ENCODE measurements at regions not wholly inside any gene's neighbourhood (a gene's known extent, or its start where the extent isn't known, plus 50 kb on each side); places are given as distances from the start of the nearest gene placed in this dataset.

DNA sequence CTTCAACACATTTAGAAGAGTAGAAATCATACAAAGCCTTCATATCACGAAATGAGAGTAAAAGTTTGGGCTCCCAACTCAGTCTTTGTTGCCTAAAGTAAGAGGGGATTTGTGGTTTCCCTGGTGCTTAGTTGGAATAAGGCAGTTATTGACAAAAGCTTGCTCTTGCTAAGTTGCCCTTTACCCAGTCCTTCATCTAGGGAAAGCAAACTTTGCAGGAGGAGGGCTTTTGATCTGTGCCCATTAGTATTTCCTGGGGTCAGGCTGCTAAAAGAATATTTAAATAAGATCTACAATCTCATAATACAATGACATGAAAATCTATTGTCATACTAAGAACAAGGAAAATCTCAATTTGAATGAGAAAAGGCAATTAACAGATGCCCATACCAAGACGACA is 84.1 kb upstream of the ACO1 start:
- Histone ChIP-seq H3K27ac (ENCODE audit: extremely low read depth, low read depth, low read length) (no peak overlapping the region), H3K4me3 (no peak overlapping the region), H3K27me3 (ENCODE audit: control insufficient read depth in 2 of 2, insufficient read depth in 2 of 2, low read length in 2 of 2) (no peaks in the 10 kb centered on the region), H3K9me1 (ENCODE audit: control insufficient read depth, insufficient read depth, low read length) (no peaks in the 10 kb centered on the region), H3K36me3 (ENCODE audit: control insufficient read depth, insufficient read depth, low read length) (no peaks in the 10 kb centered on the region), H3K79me2 (ENCODE audit: control insufficient read depth, insufficient read depth, low read length) (no peaks in the 10 kb centered on the region), H3K9ac (ENCODE audit: insufficient read depth in 1 of 2, low read depth in 2 of 2, low read length in 2 of 2) (no peak overlapping the region), H4K20me1 (replicated peaks; ENCODE audit: control insufficient read depth, insufficient read depth, low read length) (no peaks in the 10 kb centered on the region), H3K9me3 (replicated peaks; ENCODE audit: control insufficient read depth, insufficient read depth, low read depth, low read length) (no peaks in the 10 kb centered on the region), H3K4me2 (ENCODE audit: insufficient read depth, low read length) (no peak overlapping the region), H3K4me1 (replicated peaks in 1 of 2; ENCODE audit: control insufficient read depth in 2 of 2, insufficient read depth in 2 of 2, low read length in 2 of 2) (no peaks in the 10 kb centered on the region), H2AFZ (ENCODE audit: low read depth, low read length) (no peak overlapping the region)
- ATAC-seq (no peak), DNase-seq (ENCODE audit: extremely low read depth in 1 of 4, low spot score in 3 of 4) (no peak), FAIRE-seq (no peak)
- ChIA-PET CTCF (ENCODE audit: low intra/inter-chr PET ratio) (no interaction called here), POLR2A (no interaction called here)
- BruUV-seq (replicated peaks): no TSS peak
- 0% methylated on average over 2 of the region's 2 CpGs for WGBS (ENCODE audit: insufficient coverage, low coverage, missing lambda C conversion rate)
- intact Hi-C loops (cut with micrococcal nuclease): no loop called here
- in situ Hi-C loops (cut with MboI): no loop called here
- TF ChIP-seq ZNF77 (CRISPR knock-in tag; IDR thresholded peaks at IDR 0.05) (no peak), PCBP1 (IDR thresholded peaks at IDR 0.05; ENCODE audit: low read depth, low read length, poor library complexity, severe bottlenecking) (no peak), ETV5 (CRISPR knock-in tag; IDR thresholded peaks at IDR 0.05; ENCODE audit: low read depth) (no peak), CBFA2T3 (IDR thresholded peaks at IDR 0.05) (no peak), ZNF165 (CRISPR knock-in tag; IDR thresholded peaks at IDR 0.05; ENCODE audit: borderline replicate concordance) (no peak), NR1H2 (CRISPR knock-in tag; IDR thresholded peaks at IDR 0.05) (no peak), PTTG1 (tag; IDR thresholded peaks at IDR 0.05; ENCODE audit: low read depth) (no peak), TAL1 (IDR thresholded peaks at IDR 0.05) (no peak)
- TF ChIP-seq, protein P1, sequence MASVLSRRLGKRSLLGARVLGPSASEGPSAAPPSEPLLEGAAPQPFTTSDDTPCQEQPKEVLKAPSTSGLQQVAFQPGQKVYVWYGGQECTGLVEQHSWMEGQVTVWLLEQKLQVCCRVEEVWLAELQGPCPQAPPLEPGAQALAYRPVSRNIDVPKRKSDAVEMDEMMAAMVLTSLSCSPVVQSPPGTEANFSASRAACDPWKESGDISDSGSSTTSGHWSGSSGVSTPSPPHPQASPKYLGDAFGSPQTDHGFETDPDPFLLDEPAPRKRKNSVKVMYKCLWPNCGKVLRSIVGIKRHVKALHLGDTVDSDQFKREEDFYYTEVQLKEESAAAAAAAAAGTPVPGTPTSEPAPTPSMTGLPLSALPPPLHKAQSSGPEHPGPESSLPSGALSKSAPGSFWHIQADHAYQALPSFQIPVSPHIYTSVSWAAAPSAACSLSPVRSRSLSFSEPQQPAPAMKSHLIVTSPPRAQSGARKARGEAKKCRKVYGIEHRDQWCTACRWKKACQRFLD (CRISPR knock-in tag; IDR thresholded peaks at IDR 0.05): no peak

All from K562 (cell line).